HG02840 (cell line): ENCODE measurements at regions not wholly inside any gene's neighbourhood (a gene's known extent, or its start where the extent isn't known, plus 50 kb on each side); places are given as distances from the start of the nearest gene placed in this dataset.

ENCODE experiments used
- ATAC-seq: cut with Tn5 transposase; IDR thresholded peaks from one replicate; pipeline ENCODE4 v1.9.1; 2021; ENCODE audit warnings: mild to moderate bottlenecking, moderate library complexity, moderate number of reproducible peaks; ENCODE audit not compliant: unreplicated experiment, low FRiP score

- ATAC-seq, result no peak
These were observed 129.4 kb upstream of the PARP11 start for GRCh38 chr12:4002601-4003000.

GRCh38 chr12:4001841-4002240 lies 128.6 kb upstream of the PARP11 start:
- ATAC-seq, result no peak

- ATAC-seq, result no peak
These were observed 127.8 kb upstream of the PARP11 start for GRCh38 chr12:4001031-4001430.

GRCh38 chr12:3999904-4000303 lies 126.7 kb upstream of the PARP11 start:
- ATAC-seq, result no peak

GRCh38 chr12:3998968-3999792 lies 126.0 kb upstream of the PARP11 start:
- ATAC-seq, result no peak

GRCh38 chr12:3998397-3998796 lies 125.2 kb upstream of the PARP11 start:
- ATAC-seq, result no peak

- ATAC-seq, result no peak
These were observed 123.1 kb upstream of the PARP11 start for GRCh38 chr12:3996322-3996721.

- ATAC-seq, result no peak
These were observed 122.1 kb upstream of the PARP11 start for GRCh38 chr12:3995306-3995705.

- no peak for ATAC-seq
These were observed 121.3 kb upstream of the PARP11 start for GRCh38 chr12:3994500-3994899.

- no peak for ATAC-seq
These were observed 119.7 kb upstream of the PARP11 start for GRCh38 chr12:3992945-3993344.

- no peak for ATAC-seq
These were observed 118.8 kb upstream of the PARP11 start for GRCh38 chr12:3991798-3992580.

GRCh38 chr12:3990501-3991280 lies 117.5 kb upstream of the PARP11 start:
- no peak for ATAC-seq

- no peak for ATAC-seq
These were observed 116.0 kb upstream of the PARP11 start for GRCh38 chr12:3989218-3989550.

- ATAC-seq, result no peak
These were observed 115.5 kb upstream of the PARP11 start for GRCh38 chr12:3988519-3989217.

- no peak for ATAC-seq
These were observed 114.4 kb upstream of the PARP11 start for GRCh38 chr12:3987571-3987970.

GRCh38 chr12:3980504-3981272 lies 107.5 kb upstream of the PARP11 start:
- ATAC-seq, result no peak

- ATAC-seq, result no peak
These were observed 104.4 kb upstream of the PARP11 start for GRCh38 chr12:3977621-3978020.

GRCh38 chr12:3976351-3976938 lies 103.2 kb upstream of the PARP11 start:
- ATAC-seq, result no peak

GRCh38 chr12:3975652-3976051 lies 102.5 kb upstream of the PARP11 start:
- no peak for ATAC-seq
